HEK293 (cell line): ENCODE measurements at regions not wholly inside any gene's neighbourhood (a gene's known extent, or its start where the extent isn't known, plus 50 kb on each side); places are given as distances from the start of the nearest gene placed in this dataset.

Experiments used
- CTCF ChIA-PET: fragments of 350-600 bp; formaldehyde crosslinking; extraction: SDS; loops from one replicate; lab custom pipeline; 2021; ENCODE audit warnings: antibody characterized with exemption; lab: Yijun Ruan, JAX
- POLR2A ChIA-PET: fragments of 300-600 bp; formaldehyde crosslinking; extraction: SDS; loops from one replicate; lab custom pipeline; 2020; ENCODE audit warnings: antibody characterized with exemption, inconsistent platforms; lab: Yijun Ruan, JAX
- H3K27ac ChIP-seq: fragments of 200-500 bp; sonication (Bioruptor generic); 2 replicates; pipeline ENCODE4 v1.5.1; 2014; ENCODE audit warnings: low read depth, low read length, control low read depth, inconsistent platforms; ENCODE audit errors: extremely low read depth
- H3K36me3 ChIP-seq, 2 experiments: fragments of 200-500 bp in 1 of 2; sonication (Bioruptor generic) in 1 of 2; 1 replicate in 1 of 2; 2 replicates in 1 of 2; pipeline ENCODE4 v1.5.1; 2014 to 2017; ENCODE audit warnings: inconsistent platforms in 2 of 2, low read length in 2 of 2; ENCODE audit not compliant: control insufficient read depth in 2 of 2, insufficient read depth in 1 of 2
- H3K4me1 ChIP-seq: fragments of 200-500 bp; sonication (Bioruptor generic); 2 replicates; pipeline ENCODE4 v1.5.1; 2014; ENCODE audit warnings: mild to moderate bottlenecking, low read length, inconsistent platforms; ENCODE audit not compliant: control insufficient read depth, insufficient read depth
- H3K4me3 ChIP-seq: 2 replicates; pipeline ENCODE4 v1.5.1; 2011; ENCODE audit warnings: low read depth, mild to moderate bottlenecking, control low read depth, low read length, moderate library complexity
- H3K9me3 ChIP-seq: fragments of 200-500 bp; sonication (Bioruptor generic); 2 replicates; pipeline ENCODE4 v1.5.1; 2014; ENCODE audit warnings: low read depth, low read length, inconsistent platforms; ENCODE audit not compliant: control insufficient read depth, insufficient read depth
- BCL11A ChIP-seq: fragments of 450-650 bp; formaldehyde crosslinking; IDR thresholded peaks from 2 replicates; pipeline ENCODE4 v1.5.1; 2016; ENCODE audit warnings: low read depth, missing biosample characterization, missing genetic modification characterization
- FEZF1 ChIP-seq: fragments of 450-650 bp; formaldehyde crosslinking; IDR thresholded peaks from 2 replicates; pipeline ENCODE4 v1.5.1; 2016; ENCODE audit warnings: missing biosample characterization, missing genetic modification characterization
- GLI2 ChIP-seq: fragments of 450-650 bp; formaldehyde crosslinking; IDR thresholded peaks from 2 replicates; pipeline ENCODE4; 2017; ENCODE audit warnings: missing biosample characterization, missing genetic modification characterization, low read depth, borderline replicate concordance
- GLIS1 ChIP-seq: fragments of 450-650 bp; formaldehyde crosslinking; IDR thresholded peaks from 2 replicates; pipeline ENCODE4 v1.5.1; 2016; ENCODE audit warnings: missing biosample characterization, missing genetic modification characterization
- HIC1 ChIP-seq: fragments of 450-650 bp; formaldehyde crosslinking; IDR thresholded peaks from 2 replicates; pipeline ENCODE4 v1.5.1; 2016; ENCODE audit warnings: missing biosample characterization, missing genetic modification characterization
- MYNN ChIP-seq: fragments of 450-650 bp; formaldehyde crosslinking; IDR thresholded peaks from 2 replicates; pipeline ENCODE4 v1.5.1; 2016; ENCODE audit warnings: missing biosample characterization, missing genetic modification characterization, borderline replicate concordance
- TSHZ1 ChIP-seq: fragments of 450-650 bp; formaldehyde crosslinking; IDR thresholded peaks from 2 replicates; pipeline ENCODE4 v1.5.1; 2016; ENCODE audit warnings: missing biosample characterization, missing genetic modification characterization, borderline replicate concordance
- ZNF2 ChIP-seq: fragments of 450-650 bp; formaldehyde crosslinking; IDR thresholded peaks from 2 replicates; pipeline ENCODE4 v1.5.1; 2016; ENCODE audit warnings: missing biosample characterization, missing genetic modification characterization
- ZNF202 ChIP-seq: fragments of 450-650 bp; formaldehyde crosslinking; IDR thresholded peaks from 2 replicates; pipeline ENCODE4 v1.5.1; 2016; ENCODE audit warnings: missing biosample characterization, missing genetic modification characterization, borderline replicate concordance
- ZNF341 ChIP-seq: fragments of 450-650 bp; formaldehyde crosslinking; IDR thresholded peaks from 2 replicates; pipeline ENCODE4; 2016; ENCODE audit warnings: low read depth, missing biosample characterization, missing genetic modification characterization
- ZNF350 ChIP-seq: fragments of 450-650 bp; formaldehyde crosslinking; IDR thresholded peaks from 2 replicates; pipeline ENCODE4 v1.5.0; 2017; ENCODE audit warnings: missing biosample characterization, mild to moderate bottlenecking, missing genetic modification characterization
- ZNF426 ChIP-seq: fragments of 450-650 bp; formaldehyde crosslinking; IDR thresholded peaks from 2 replicates; pipeline ENCODE4 v1.5.1; 2017; ENCODE audit warnings: missing biosample characterization, missing genetic modification characterization, mild to moderate bottlenecking, inconsistent platforms, moderate library complexity
- ZNF513 ChIP-seq: fragments of 450-650 bp; IDR thresholded peaks from 2 replicates; pipeline ENCODE4 v1.5.1; 2018; ENCODE audit warnings: missing biosample characterization, missing genetic modification characterization
- ZNF514 ChIP-seq: fragments of 450-650 bp; formaldehyde crosslinking; IDR thresholded peaks from 2 replicates; pipeline ENCODE4 v1.5.1; 2016; ENCODE audit warnings: missing biosample characterization, missing genetic modification characterization
- ZNF529 ChIP-seq: fragments of 450-650 bp; formaldehyde crosslinking; IDR thresholded peaks from 2 replicates; pipeline ENCODE4 v1.5.1; 2017; ENCODE audit warnings: missing genetic modification characterization, missing biosample characterization; ENCODE audit not compliant: insufficient replicate concordance
- ZNF600 ChIP-seq: fragments of 450-650 bp; formaldehyde crosslinking; IDR thresholded peaks from 2 replicates; pipeline ENCODE4 v1.5.1; 2016; ENCODE audit warnings: missing biosample characterization, missing genetic modification characterization
- ZNF610 ChIP-seq: fragments of 450-650 bp; formaldehyde crosslinking; IDR thresholded peaks from 2 replicates; pipeline ENCODE4 v1.5.1; 2016; ENCODE audit warnings: missing biosample characterization, missing genetic modification characterization, borderline replicate concordance
- ZNF626 ChIP-seq: fragments of 450-650 bp; sonication (Bioruptor Pico); formaldehyde crosslinking; IDR thresholded peaks from 2 replicates; pipeline ENCODE4 v1.5.1; 2018; ENCODE audit warnings: missing biosample characterization, missing genetic modification characterization, inconsistent platforms
- ZNF654 ChIP-seq: fragments of 450-650 bp; formaldehyde crosslinking; IDR thresholded peaks from 2 replicates; pipeline ENCODE4 v1.5.1; 2016; ENCODE audit warnings: low read depth, missing biosample characterization, missing genetic modification characterization
- ZNF664 ChIP-seq: fragments of 450-650 bp; formaldehyde crosslinking; IDR thresholded peaks from 2 replicates; pipeline ENCODE4 v1.5.1; 2016; ENCODE audit warnings: missing biosample characterization, missing genetic modification characterization

GRCh38 chr17:73956169-73956568 lies 247.3 kb upstream of the RPL38 start:
- ChIA-PET POLR2A (no interaction called here), CTCF (interaction anchor here (0.5 to 3.5 kb wide), 14 partner anchors 9 to 989 kb away, joined by 3 to 22 read pairs (median 4); no protein-coding TSS in a partner anchor)
- TF ChIP-seq ZNF202 (tag by site-specific recombination) (no peak), ZNF350 (tag by site-specific recombination) (no peak), ZNF610 (tag by site-specific recombination) (no peak), BCL11A (tag by site-specific recombination) (no peak), ZNF529 (tag by site-specific recombination) (no peak), ZNF341 (tag by site-specific recombination) (no peak), MYNN (tag by site-specific recombination) (no peak), ZNF513 (tag by site-specific recombination) (no peak), GLI2 (no peak), HIC1 (no peak)
- Histone ChIP-seq H3K36me3 (no peaks in the 10 kb centered on the region), H3K4me1 (no peaks in the 10 kb centered on the region), H3K27ac (no peak overlapping the region), H3K9me3 (no peaks in the 10 kb centered on the region), H3K4me3 (no peak overlapping the region)

- no peaks in the 10 kb centered on the region for H3K36me3 ChIP-seq
- H3K27ac ChIP-seq, result no peak overlapping the region
- ChIA-PET CTCF (interaction anchor here (0.5 to 3.5 kb wide), 18 partner anchors 8 to 990 kb away, joined by 3 to 22 read pairs (median 4); no protein-coding TSS in a partner anchor), POLR2A (no interaction called here)
- no peak overlapping the region for H3K4me3 ChIP-seq
- TF ChIP-seq ZNF514 (tag by site-specific recombination) (no peak), FEZF1 (tag by site-specific recombination) (no peak), ZNF664 (tag by site-specific recombination) (no peak), ZNF626 (tag by site-specific recombination) (no peak), ZNF426 (tag by site-specific recombination) (no peak), ZNF600 (no peak), ZNF654 (tag by site-specific recombination) (peak; percentile 73), ZNF2 (tag by site-specific recombination) (peak; percentile 72)
- no peaks in the 10 kb centered on the region for H3K4me1 ChIP-seq
- no peaks in the 10 kb centered on the region for H3K9me3 ChIP-seq
These were observed 246.6 kb upstream of the RPL38 start for GRCh38 chr17:73956595-73957465.

GRCh38 chr17:73957564-73957963 lies 245.9 kb upstream of the RPL38 start:
- Histone ChIP-seq H3K4me1 (no peaks in the 10 kb centered on the region), H3K36me3 (no peaks in the 10 kb centered on the region), H3K4me3 (no peak overlapping the region)
- TF ChIP-seq GLIS1 (tag by site-specific recombination) (peak; percentile 62), TSHZ1 (tag by site-specific recombination) (no peak)
- TF ChIP-seq, all 188 proteins: peak for 1
- no peak overlapping the region for H3K27ac ChIP-seq
- no peaks in the 10 kb centered on the region for H3K9me3 ChIP-seq
- ChIA-PET POLR2A (no interaction called here), CTCF (interaction anchor here (0.6 to 3.5 kb wide), 13 partner anchors 8 to 1354 kb away, joined by 3 to 22 read pairs (median 4); no protein-coding TSS in a partner anchor)
